ENCODE measurements at regions not wholly inside any gene's neighbourhood (a gene's known extent, or its start where the extent isn't known, plus 50 kb on each side); places are given as distances from the start of the nearest gene placed in this dataset.

GRCh38 chr10:20427821-20428220 lies 469.3 kb downstream of the NEBL start:
- DNase-seq (ENCODE audit: low read depth), result no peak
- H3K4me3 ChIP-seq (ENCODE audit: low read depth, low read length), result no peak overlapping the region
- no peak for TF ChIP-seq CTCF (conservative IDR thresholded peaks at IDR 0.05; ENCODE audit: low read depth, low read length)

DNA sequence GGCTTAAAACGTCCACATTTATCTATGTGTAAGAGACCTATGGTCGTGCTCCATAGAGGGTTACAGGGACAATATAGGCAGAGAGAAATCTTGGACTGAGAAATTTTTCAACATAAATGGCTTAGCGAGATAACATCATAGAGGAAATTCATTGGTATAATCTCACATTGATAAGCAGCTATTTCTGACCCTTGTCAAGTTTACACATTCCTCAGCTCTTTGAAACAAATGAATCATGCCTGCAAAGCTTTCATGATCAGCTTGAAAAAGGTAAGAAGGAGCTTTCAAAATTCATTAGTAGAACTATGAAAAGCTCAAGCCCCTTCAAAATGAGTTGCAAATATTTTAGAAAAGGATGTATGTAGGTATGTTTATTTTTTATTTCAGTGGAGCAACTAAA lies 478.8 kb downstream of the NEBL start:
- no peak overlapping the region for H3K4me3 ChIP-seq (ENCODE audit: low read depth, low read length)
- TF ChIP-seq CTCF (conservative IDR thresholded peaks at IDR 0.05; ENCODE audit: low read depth, low read length), result no peak
- DNase-seq (ENCODE audit: low read depth), result no peak

DNA sequence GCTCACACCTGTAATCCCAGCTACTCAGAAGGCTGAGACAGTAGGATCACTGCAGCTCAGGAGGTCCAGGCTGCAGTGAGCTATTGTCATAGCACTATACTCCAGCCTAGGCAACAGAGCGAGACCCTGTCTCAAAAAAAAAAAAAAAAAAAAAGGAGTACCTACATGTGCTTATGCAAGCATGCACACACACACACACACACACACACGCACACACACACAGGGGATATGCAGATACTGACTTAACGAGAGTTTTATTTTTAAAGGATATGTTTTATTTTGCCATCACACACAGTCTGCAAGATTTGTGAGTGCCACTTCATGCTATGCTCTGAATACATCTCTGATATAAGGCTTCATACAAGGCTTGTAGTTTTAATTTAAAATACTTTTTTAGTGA lies 479.3 kb downstream of the NEBL start:
- no peak overlapping the region for H3K4me3 ChIP-seq (ENCODE audit: low read depth, low read length)

DNA sequence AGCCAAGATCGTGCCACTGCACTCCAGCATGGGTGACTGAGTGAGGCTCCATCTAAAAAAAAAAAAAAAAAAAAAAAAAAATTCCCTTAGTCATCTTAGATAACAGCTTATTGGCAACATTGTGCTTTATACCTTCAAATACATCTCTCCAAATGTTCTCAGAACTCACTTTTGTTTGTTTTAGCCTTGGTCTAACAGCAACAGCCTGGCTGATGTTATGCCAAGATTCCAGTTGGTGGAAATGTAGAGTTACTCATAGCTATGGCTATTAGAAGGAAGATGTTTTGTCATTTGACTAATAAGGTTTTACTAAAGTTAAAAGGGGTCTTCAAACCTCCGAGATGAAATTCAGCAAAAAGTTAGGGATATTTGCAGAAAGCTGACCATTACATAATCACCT lies 481.4 kb downstream of the NEBL start:
- TF ChIP-seq CTCF (conservative IDR thresholded peaks at IDR 0.05; ENCODE audit: low read depth, low read length), result no peak
- DNase-seq (ENCODE audit: low read depth), result no peak

More for the DNA sequence above, 479.3 kb downstream of the NEBL start:
- no peak for DNase-seq (ENCODE audit: low read depth)
- TF ChIP-seq CTCF (conservative IDR thresholded peaks at IDR 0.05; ENCODE audit: low read depth, low read length), result no peak

DNA sequence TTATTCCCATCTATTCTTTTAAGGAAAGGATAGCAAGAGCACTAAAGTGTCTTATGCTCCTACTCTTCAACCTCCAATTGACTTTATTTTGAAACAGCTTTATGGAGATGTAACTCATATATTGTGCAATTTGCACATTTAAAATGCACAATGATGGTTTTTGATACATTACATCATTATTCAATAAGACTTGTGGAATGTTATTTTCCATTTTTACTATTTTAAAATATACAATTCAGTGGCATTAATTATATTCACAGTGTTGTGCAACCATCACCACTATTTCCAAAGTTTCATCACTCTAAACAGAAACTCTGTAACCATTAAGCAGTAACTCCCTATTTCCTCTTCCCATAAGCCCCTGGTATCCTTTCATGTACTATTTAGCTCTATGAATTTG lies 489.8 kb downstream of the NEBL start:
- no peak for DNase-seq (ENCODE audit: low read depth)
- TF ChIP-seq CTCF (conservative IDR thresholded peaks at IDR 0.05; ENCODE audit: low read depth, low read length), result no peak
- H3K4me3 ChIP-seq (ENCODE audit: low read depth, low read length), result no peak overlapping the region

More for the DNA sequence above, 481.4 kb downstream of the NEBL start:
- no peak overlapping the region for H3K4me3 ChIP-seq (ENCODE audit: low read depth, low read length)

- H3K4me3 ChIP-seq (ENCODE audit: low read depth, low read length), result no peak overlapping the region
- no peak for TF ChIP-seq CTCF (conservative IDR thresholded peaks at IDR 0.05; ENCODE audit: low read depth, low read length)
- no peak for DNase-seq (ENCODE audit: low read depth)
Measured at GRCh38 chr10:20406281-20407104, 490.6 kb downstream of the NEBL start.

GRCh38 chr10:20405761-20406160 lies 491.4 kb downstream of the NEBL start:
- no peak for DNase-seq (ENCODE audit: low read depth)
- TF ChIP-seq CTCF (conservative IDR thresholded peaks at IDR 0.05; ENCODE audit: low read depth, low read length), result no peak
- H3K4me3 ChIP-seq (ENCODE audit: low read depth, low read length), result no peak overlapping the region
